ENCODE measurements at regions not wholly inside any gene's neighbourhood (a gene's known extent, or its start where the extent isn't known, plus 50 kb on each side); places are given as distances from the start of the nearest gene placed in this dataset.

- TF ChIP-seq CTCF (IDR thresholded peaks at IDR 0.05) (no peak), POLR2A (IDR thresholded peaks at IDR 0.05) (no peak), POLR2AphosphoS5 (IDR thresholded peaks at IDR 0.05) (no peak), EP300 (IDR thresholded peaks at IDR 0.05) (no peak)
Observed at GRCh38 chr15:60091911-60092310, 87.8 kb downstream of the FOXB1 start.

All from stomach (tissue), 4 donors.